GM23338 (cell line): ENCODE measurements at regions not wholly inside any gene's neighbourhood (a gene's known extent, or its start where the extent isn't known, plus 50 kb on each side); places are given as distances from the start of the nearest gene placed in this dataset.

Experiments used
- ATAC-seq: fragments of 200-7000 bp; cut with Tn5 transposase; 3 replicates; pipeline ENCODE4 v1.9.1; 2020
- DNase-seq: peaks from one replicate; pipeline ENCODE4 v3.0.0-alpha.2; 2015; ENCODE audit warnings: low spot score
- H2AFZ ChIP-seq: fragments of 200-600 bp; sonication (generic); 2 replicates; pipeline ENCODE4 v1.8.0; 2016; ENCODE audit warnings: antibody characterized with exemption, mild to moderate bottlenecking, moderate library complexity
- H3F3A ChIP-seq: fragments of 200-600 bp; sonication (generic); replicated peaks from 2 replicates; pipeline ENCODE4 v1.8.0; 2017; ENCODE audit warnings: antibody characterized with exemption, mixed run types, low read depth
- H3K27ac ChIP-seq: fragments of 200-600 bp; sonication (generic); 2 replicates; pipeline ENCODE4 v1.6.1; 2016; ENCODE audit warnings: low read depth
- H3K27me3 ChIP-seq: fragments of 200-600 bp; sonication (generic); 2 replicates; pipeline ENCODE4 v1.8.0; 2016; ENCODE audit warnings: mild to moderate bottlenecking, mixed run types, moderate library complexity; ENCODE audit not compliant: insufficient read depth
- H3K36me3 ChIP-seq: fragments of 200-600 bp; sonication (generic); 2 replicates; pipeline ENCODE4 v1.8.0; 2016; ENCODE audit warnings: mild to moderate bottlenecking; ENCODE audit not compliant: insufficient read depth
- H3K4me1 ChIP-seq: fragments of 200-600 bp; sonication (generic); 2 replicates; pipeline ENCODE4 v1.8.0; 2016; ENCODE audit warnings: mild to moderate bottlenecking, moderate library complexity; ENCODE audit not compliant: insufficient read depth
- H3K4me2 ChIP-seq: fragments of 200-600 bp; sonication (generic); 2 replicates; pipeline ENCODE4 v1.7.1; 2017; ENCODE audit warnings: mixed run types
- H3K4me3 ChIP-seq: fragments of 200-600 bp; sonication (generic); 2 replicates; pipeline ENCODE4 v1.6.1; 2016; ENCODE audit warnings: mixed run types
- H3K79me2 ChIP-seq: fragments of 200-600 bp; sonication (generic); replicated peaks from 2 replicates; pipeline ENCODE4 v1.8.0; 2017; ENCODE audit warnings: mild to moderate bottlenecking; ENCODE audit not compliant: insufficient read depth
- H3K9me2 ChIP-seq: fragments of 200-600 bp; sonication (generic); 2 replicates; pipeline ENCODE4 v1.8.0; 2017; ENCODE audit not compliant: insufficient read depth
- H4K20me1 ChIP-seq: fragments of 200-600 bp; sonication (generic); replicated peaks from 2 replicates; pipeline ENCODE4 v1.8.0; 2017; ENCODE audit warnings: mild to moderate bottlenecking; ENCODE audit not compliant: insufficient read depth
- H3K27ac Mint-ChIP-seq: 2 replicates; pipeline ENCODE4 v1.8.0; 2020; ENCODE audit warnings: inconsistent platforms, mild to moderate bottlenecking, moderate library complexity, mixed read lengths
- H3K27me3 Mint-ChIP-seq: 3 replicates; pipeline ENCODE4 v1.8.0; 2022; ENCODE audit warnings: low read depth, mild to moderate bottlenecking, moderate library complexity, mixed read lengths, inconsistent platforms; ENCODE audit not compliant: insufficient read depth, poor library complexity
- H3K36me3 Mint-ChIP-seq: 3 replicates; pipeline ENCODE4 v1.8.0; 2021; ENCODE audit warnings: low read depth, mild to moderate bottlenecking, inconsistent platforms, moderate library complexity, mixed read lengths
- H3K4me1 Mint-ChIP-seq: 3 replicates; pipeline ENCODE4 v1.8.0; 2020; ENCODE audit warnings: mild to moderate bottlenecking, inconsistent platforms, mixed read lengths
- H3K4me3 Mint-ChIP-seq: 3 replicates; pipeline ENCODE4 v1.8.0; 2021; ENCODE audit warnings: moderate library complexity, mild to moderate bottlenecking, inconsistent platforms, mixed read lengths
- H3K9me3 Mint-ChIP-seq: 3 replicates; pipeline ENCODE4 v1.8.0; 2020; ENCODE audit warnings: moderate library complexity, mild to moderate bottlenecking, inconsistent platforms, mixed read lengths
- CREB1 ChIP-seq: fragments of 250-450 bp; sonication (Bioruptor Pico); IDR thresholded peaks from 2 replicates; pipeline ENCODE4 v1.5.0; 2020; ENCODE audit warnings: low read depth, mild to moderate bottlenecking, moderate library complexity
- CTCF ChIP-seq, 2 experiments: fragments of 200-600 bp in 1 of 2; sonication (generic) in 1 of 2; conservative IDR thresholded peaks; 2 replicates each; pipeline versions ENCODE4 v1.5.1 to v1.6.1; 2016 to 2017; ENCODE audit warnings: antibody characterized with exemption in 2 of 2, low read depth in 2 of 2, mild to moderate bottlenecking in 2 of 2, moderate library complexity in 1 of 2
- ETS1 ChIP-seq: IDR thresholded peaks from 2 replicates; pipeline ENCODE4 v1.6.1; 2016; ENCODE audit warnings: antibody characterized with exemption
- EZH2phosphoT487 ChIP-seq: fragments of 200-600 bp; sonication (generic); IDR thresholded peaks from one replicate; pipeline ENCODE4 v1.8.1; 2018; ENCODE audit warnings: antibody characterized with exemption; ENCODE audit not compliant: unreplicated experiment
- NANOG ChIP-seq: IDR thresholded peaks from 2 replicates; pipeline ENCODE4 v1.6.1; 2016; ENCODE audit warnings: antibody characterized with exemption, borderline replicate concordance
- ZNF114 ChIP-seq: fragments of 250-450 bp; sonication (Bioruptor Pico); IDR thresholded peaks from 2 replicates; pipeline ENCODE4 v1.5.0; 2020; ENCODE audit warnings: mild to moderate bottlenecking, moderate library complexity
- ZNF462 ChIP-seq: fragments of 250-450 bp; sonication (Bioruptor Pico); IDR thresholded peaks from 2 replicates; pipeline ENCODE4 v1.5.0; 2020; ENCODE audit warnings: mild to moderate bottlenecking, moderate library complexity

GRCh38 chrX:149161435-149162088, 343.5 kb downstream of the IDS start:
- H3K4me3 Mint-ChIP-seq: no peak overlapping the region
- H3K9me2 ChIP-seq: no peaks in the 10 kb centered on the region
- H3K36me3 ChIP-seq: no peaks in the 10 kb centered on the region
- no peaks in the 10 kb centered on the region for H3F3A ChIP-seq
- H3K27me3 Mint-ChIP-seq: peaks cover 2% of the 10 kb centered on the region
- H3K4me2 ChIP-seq: no peak overlapping the region
- H3K27ac ChIP-seq: no peak overlapping the region
- no peak overlapping the region for H3K27ac Mint-ChIP-seq
- no peaks in the 10 kb centered on the region for H3K4me1 ChIP-seq
- no peaks in the 10 kb centered on the region for H3K9me3 Mint-ChIP-seq
- no peaks in the 10 kb centered on the region for H3K27me3 ChIP-seq
- DNase-seq (no peak), ATAC-seq (no peak)
- no peaks in the 10 kb centered on the region for H3K79me2 ChIP-seq
- H3K4me1 Mint-ChIP-seq: peaks cover 3% of the 10 kb centered on the region; the same call in 2 of the 3 replicates
- TF ChIP-seq ZNF114 (CRISPR knock-in tag) (no peak), NANOG (no peak), CREB1 (CRISPR knock-in tag) (no peak), EZH2phosphoT487 (no peak), ETS1 (no peak), CTCF (conservative IDR thresholded peaks at IDR 0.05; ENCODE audit: low read depth in 2 of 2) (no peak), ZNF462 (CRISPR knock-in tag) (no peak)
- H2AFZ ChIP-seq: no peak overlapping the region
- no peaks in the 10 kb centered on the region for H3K36me3 Mint-ChIP-seq
- no peaks in the 10 kb centered on the region for H4K20me1 ChIP-seq
- no peak overlapping the region for H3K4me3 ChIP-seq
